Neural cell (in vitro differentiated cells): ENCODE measurements at regions not wholly inside any gene's neighbourhood (a gene's known extent, or its start where the extent isn't known, plus 50 kb on each side); places are given as distances from the start of the nearest gene placed in this dataset.

Experiments
- H2AFZ ChIP-seq: fragments of 200-600, 300-800 bp; sonication (generic), shearing (Covaris generic); 2 replicates; pipeline ENCODE4 v1.6.0; 2014; ENCODE audit warnings: low read depth, mild to moderate bottlenecking, antibody characterized with exemption, low read length, moderate library complexity
- H3F3A ChIP-seq: fragments of 200-600 bp; shearing (Covaris generic); 2 replicates; pipeline ENCODE4 v1.6.1; 2016; ENCODE audit warnings: mild to moderate bottlenecking, moderate library complexity, mixed read lengths, antibody characterized with exemption, low read length; ENCODE audit not compliant: insufficient read depth, poor library complexity, severe bottlenecking
- H3K27ac ChIP-seq: fragments of 200-600, 300-800 bp; sonication (generic), shearing (Covaris generic); 2 replicates; pipeline ENCODE4 v1.5.1; 2014; ENCODE audit warnings: mild to moderate bottlenecking, low read length, moderate library complexity
- H3K27me3 ChIP-seq: fragments of 300-800, 200-600 bp; sonication (generic), shearing (Covaris generic); 2 replicates; pipeline ENCODE4 v1.6.0; 2014; ENCODE audit warnings: mild to moderate bottlenecking, low read depth, low read length, moderate library complexity; ENCODE audit not compliant: insufficient read depth
- H3K36me3 ChIP-seq: fragments of 300-800, 200-600 bp; sonication (generic), shearing (Covaris generic); 2 replicates; pipeline ENCODE4 v1.5.1; 2014; ENCODE audit warnings: mild to moderate bottlenecking, antibody characterized with exemption, low read length, moderate library complexity; ENCODE audit not compliant: insufficient read depth
- H3K4me2 ChIP-seq: fragments of 300-800, 200-600 bp; sonication (generic), shearing (Covaris generic); 2 replicates; pipeline ENCODE4 v1.6.0; 2014; ENCODE audit warnings: mild to moderate bottlenecking, low read length
- H3K4me3 ChIP-seq: fragments of 300-800, 200-600 bp; sonication (generic), shearing (Covaris generic); 2 replicates; pipeline ENCODE4 v1.5.1; 2014; ENCODE audit warnings: mild to moderate bottlenecking, low read length, moderate library complexity
- H3K79me2 ChIP-seq: fragments of 200-600 bp; shearing (Covaris generic); replicated peaks from 2 replicates; pipeline ENCODE4 v1.6.0; 2014; ENCODE audit warnings: mild to moderate bottlenecking, low read length, moderate library complexity; ENCODE audit not compliant: insufficient read depth
- H3K9ac ChIP-seq: fragments of 300-800, 200-600 bp; sonication (generic), shearing (Covaris generic); 2 replicates; pipeline ENCODE4 v1.6.1; 2016; ENCODE audit warnings: mild to moderate bottlenecking, low read length, mixed read lengths
- H3K9me2 ChIP-seq: fragments of 200-600 bp; shearing (Covaris generic); 2 replicates; pipeline ENCODE4 v1.6.1; 2016; ENCODE audit warnings: mild to moderate bottlenecking, low read length, mixed read lengths; ENCODE audit not compliant: insufficient read depth
- H3K9me3 ChIP-seq: fragments of 200-600, 300-800 bp; sonication (generic), shearing (Covaris generic); 2 replicates; pipeline ENCODE4 v1.6.1; 2016; ENCODE audit warnings: mild to moderate bottlenecking, mixed run types, low read length, moderate library complexity, mixed read lengths
- H4K20me1 ChIP-seq: fragments of 200-600 bp; shearing (Covaris generic); 2 replicates; pipeline ENCODE4 v1.6.1; 2016; ENCODE audit warnings: mild to moderate bottlenecking, mixed run types; ENCODE audit not compliant: insufficient read depth
- CTCF ChIP-seq: fragments of 450-650 bp; IDR thresholded peaks from 2 replicates; pipeline ENCODE4 v1.5.1; 2014; ENCODE audit warnings: antibody characterized with exemption, mild to moderate bottlenecking, moderate library complexity; ENCODE audit not compliant: poor library complexity, severe bottlenecking
- EP300 ChIP-seq: fragments of 450-650 bp; conservative IDR thresholded peaks from 2 replicates; pipeline ENCODE4 v1.6.1; 2014; ENCODE audit warnings: antibody characterized with exemption, mild to moderate bottlenecking, moderate library complexity; ENCODE audit not compliant: poor library complexity, severe bottlenecking
- EZH2 ChIP-seq: fragments of 200-600, 300-800 bp; shearing (Covaris generic), sonication (generic); IDR thresholded peaks from 2 replicates; pipeline ENCODE4 v1.6.1; 2014; ENCODE audit warnings: antibody characterized with exemption, low read length, borderline replicate concordance, mild to moderate bottlenecking; ENCODE audit not compliant: insufficient read depth, poor library complexity, severe bottlenecking
- MXI1 ChIP-seq: fragments of 450-650 bp; conservative IDR thresholded peaks from 2 replicates; pipeline ENCODE4 v1.6.1; 2014; ENCODE audit warnings: antibody characterized with exemption, mild to moderate bottlenecking; ENCODE audit not compliant: poor library complexity, severe bottlenecking
- POLR2AphosphoS5 ChIP-seq: IDR thresholded peaks from 2 replicates; pipeline ENCODE4 v1.6.1; 2012
- RAD21 ChIP-seq: fragments of 450-650 bp; conservative IDR thresholded peaks from 2 replicates; pipeline ENCODE4 v1.6.1; 2014; ENCODE audit warnings: antibody characterized with exemption, mild to moderate bottlenecking, moderate library complexity
- REST ChIP-seq: IDR thresholded peaks from 2 replicates; pipeline ENCODE4 v1.6.1; 2012; ENCODE audit warnings: borderline replicate concordance
- SMC3 ChIP-seq: fragments of 450-650 bp; conservative IDR thresholded peaks from 2 replicates; pipeline ENCODE4 v1.6.1; 2014; ENCODE audit warnings: antibody characterized with exemption, mild to moderate bottlenecking, moderate library complexity; ENCODE audit not compliant: poor library complexity

- Histone ChIP-seq H3K9me2 (no peaks in the 10 kb centered on the region), H3K27me3 (no peaks in the 10 kb centered on the region), H2AFZ (no peak overlapping the region), H3K4me2 (no peak overlapping the region), H3K27ac (no peak overlapping the region), H3K4me3 (no peak overlapping the region), H3K36me3 (no peaks in the 10 kb centered on the region), H4K20me1 (no peaks in the 10 kb centered on the region), H3K9me3 (no peaks in the 10 kb centered on the region), H3F3A (no peaks in the 10 kb centered on the region), H3K9ac (no peak overlapping the region), H3K79me2 (no peaks in the 10 kb centered on the region)
- TF ChIP-seq EZH2 (no peak), SMC3 (no peak), MXI1 (no peak), POLR2AphosphoS5 (no peak), REST (no peak)
Observed at GRCh38 chr13:74533226-74533625, 399.0 kb upstream of the KLF12 start.

DNA sequence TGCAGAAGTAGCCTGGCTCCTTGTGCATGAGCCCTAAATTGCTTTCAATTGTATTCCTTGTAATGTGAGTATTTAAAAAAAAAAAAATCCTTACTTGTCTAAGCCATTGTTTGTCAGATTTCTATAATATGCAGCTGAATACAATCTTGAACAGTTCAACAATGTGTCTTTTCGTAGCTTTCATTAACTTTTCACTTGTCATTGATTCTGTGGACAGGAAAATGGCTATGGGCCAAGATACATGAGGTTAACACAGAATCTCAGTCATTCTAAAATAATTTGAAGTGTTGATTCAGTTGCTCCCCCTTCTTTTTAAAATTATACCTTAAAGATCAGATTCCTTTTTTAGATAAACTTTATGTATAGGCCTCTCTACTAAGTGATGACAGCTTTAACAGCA is 395.8 kb upstream of the KLF12 start:
- Histone ChIP-seq H3K9ac (no peak overlapping the region), H3K9me3 (no peaks in the 10 kb centered on the region), H3K27me3 (no peaks in the 10 kb centered on the region), H4K20me1 (no peaks in the 10 kb centered on the region), H3K4me2 (no peak overlapping the region), H2AFZ (no peak overlapping the region), H3F3A (no peaks in the 10 kb centered on the region), H3K36me3 (no peaks in the 10 kb centered on the region), H3K9me2 (no peaks in the 10 kb centered on the region), H3K27ac (peak overlapping the region; percentile 63), H3K4me3 (no peak overlapping the region), H3K79me2 (no peaks in the 10 kb centered on the region)
- TF ChIP-seq MXI1 (peak; percentile 66), EZH2 (no peak), REST (peak; percentile 32), EP300 (peak; percentile 92), RAD21 (no peak), POLR2AphosphoS5 (peak; percentile 75), CTCF (no peak), SMC3 (no peak)
